DMS114 treated with DMSO at 0.1 percent for 48 hours (cell line): ENCODE measurements at regions not wholly inside any gene's neighbourhood (a gene's known extent, or its start where the extent isn't known, plus 50 kb on each side); places are given as distances from the start of the nearest gene placed in this dataset.
"Not testable (repeated sequence)": the region's sequence is repeated elsewhere in the genome, so short reads cannot be mapped to it uniquely, and the experiment has no call there.

ENCODE experiments used
- DNase-seq: peaks from one replicate; lab custom pipeline; 2025; ENCODE audit not compliant: unreplicated experiment; lab: John Stamatoyannopoulos, UW

GRCh38 chr5:99617335-99617734 lies 688.5 kb upstream of the CHD1 start:
- no peak for DNase-seq

GRCh38 chr5:99614888-99615287 lies 686.1 kb upstream of the CHD1 start:
- no peak for DNase-seq

- DNase-seq = no peak
Measured at GRCh38 chr5:99607124-99607523, 678.3 kb upstream of the CHD1 start.

GRCh38 chr5:99605904-99606303 lies 677.1 kb upstream of the CHD1 start:
- DNase-seq = no peak

GRCh38 chr5:99600952-99601351 lies 672.1 kb upstream of the CHD1 start:
- DNase-seq = no peak

- DNase-seq = no peak
Measured at GRCh38 chr5:99590806-99591205, 662.0 kb upstream of the CHD1 start.

- no peak for DNase-seq
Measured at GRCh38 chr5:99589424-99589823, 660.6 kb upstream of the CHD1 start.

GRCh38 chr5:99587983-99588382 lies 659.2 kb upstream of the CHD1 start:
- DNase-seq = no peak

- no peak for DNase-seq
Measured at GRCh38 chr5:99586878-99587277, 658.1 kb upstream of the CHD1 start.

GRCh38 chr5:99581204-99581603 lies 652.4 kb upstream of the CHD1 start:
- DNase-seq = not testable (repeated sequence)

- not testable (repeated sequence) for DNase-seq
Measured at GRCh38 chr5:99562937-99563627, 634.3 kb upstream of the CHD1 start.

GRCh38 chr5:99553211-99553810 lies 624.5 kb upstream of the CHD1 start:
- no peak for DNase-seq

GRCh38 chr5:99544356-99544755 lies 615.5 kb upstream of the CHD1 start:
- DNase-seq = no peak

GRCh38 chr5:99543841-99544240 lies 615.0 kb upstream of the CHD1 start:
- no peak for DNase-seq

- DNase-seq = not testable (repeated sequence)
Measured at GRCh38 chr5:99534241-99534640, 605.4 kb upstream of the CHD1 start.

GRCh38 chr5:99521666-99522065 lies 592.9 kb upstream of the CHD1 start:
- DNase-seq = not testable (repeated sequence)

GRCh38 chr5:99515864-99516490 lies 587.2 kb upstream of the CHD1 start:
- not testable (repeated sequence) for DNase-seq

GRCh38 chr5:99510237-99510866 lies 581.5 kb upstream of the CHD1 start:
- not testable (repeated sequence) for DNase-seq

- DNase-seq = not testable (repeated sequence)
Measured at GRCh38 chr5:99509064-99509463, 580.3 kb upstream of the CHD1 start.

- not testable (repeated sequence) for DNase-seq
Measured at GRCh38 chr5:99495456-99495855, 566.6 kb upstream of the CHD1 start.

GRCh38 chr5:99478450-99478849 lies 549.6 kb upstream of the CHD1 start:
- not testable (repeated sequence) for DNase-seq

- DNase-seq = not testable (repeated sequence)
Measured at GRCh38 chr5:99473328-99473727, 544.5 kb upstream of the CHD1 start.
